IMR-90 (cell line): ENCODE measurements at regions not wholly inside any gene's neighbourhood (a gene's known extent, or its start where the extent isn't known, plus 50 kb on each side); places are given as distances from the start of the nearest gene placed in this dataset.
"Not testable (repeated sequence)": the region's sequence is repeated elsewhere in the genome, so short reads cannot be mapped to it uniquely, and the experiment has no call there.

ENCODE experiments used
- ATAC-seq: fragments of 200-7000 bp; cut with Tn5 transposase; 2 replicates; pipeline ENCODE4 v1.9.1; 2020; ENCODE audit warnings: low read depth, mild to moderate bottlenecking, moderate library complexity
- BruUV-seq: library from RNA; stranded (reverse); fragments of 400-500 nt; replicated peaks from 2 replicates; lab custom pipeline; 2021; lab: Mats Ljungman, UMichigan
- CTCF ChIA-PET: fragments of 300-600 bp; formaldehyde crosslinking; extraction: SDS; loops from one replicate; lab custom pipeline; 2021; ENCODE audit warnings: antibody characterized with exemption; lab: Yijun Ruan, JAX
- POLR2A ChIA-PET: fragments of 300-600 bp; sonication (Branson Sonifier 250); formaldehyde crosslinking; loops from one replicate; lab custom pipeline; 2022; ENCODE audit warnings: antibody characterized with exemption; ENCODE audit not compliant: unreplicated experiment; lab: Charles Lee
- DNase-seq: peaks from one replicate; pipeline ENCODE4 v3.0.0; 2013
- H2AFZ ChIP-seq: replicated peaks from 2 replicates; pipeline ENCODE3; 2013; ENCODE audit warnings: low read length, mild to moderate bottlenecking; ENCODE audit not compliant: poor library complexity
- H2AK5ac ChIP-seq: 2 replicates; pipeline ENCODE4 v1.6.1; 2013; ENCODE audit warnings: low read depth, low read length, inconsistent platforms
- H2AK9ac ChIP-seq: replicated peaks from 2 replicates; pipeline ENCODE3; 2013; ENCODE audit warnings: mild to moderate bottlenecking, low read depth, low read length, moderate library complexity; ENCODE audit not compliant: poor library complexity
- H2BK120ac ChIP-seq: 2 replicates; pipeline ENCODE4 v1.6.1; 2013; ENCODE audit warnings: low read depth, low read length, inconsistent platforms
- H2BK15ac ChIP-seq: 3 replicates; pipeline ENCODE4 v1.6.1; 2013; ENCODE audit warnings: low read depth, low read length, inconsistent platforms
- H2BK20ac ChIP-seq: 2 replicates; pipeline ENCODE4 v1.6.1; 2013; ENCODE audit warnings: low read depth, mild to moderate bottlenecking, inconsistent platforms, low read length, moderate library complexity
- H2BK5ac ChIP-seq: 2 replicates; pipeline ENCODE4 v1.6.1; 2013; ENCODE audit warnings: mild to moderate bottlenecking, low read depth, low read length, inconsistent platforms; ENCODE audit not compliant: poor library complexity, severe bottlenecking
- H3K14ac ChIP-seq: replicated peaks from 2 replicates; pipeline ENCODE4 v1.6.1; 2013; ENCODE audit warnings: low read depth, low read length, inconsistent platforms
- H3K18ac ChIP-seq: 2 replicates; pipeline ENCODE4 v1.6.1; 2013; ENCODE audit warnings: low read depth, low read length, control low read depth
- H3K23ac ChIP-seq: 2 replicates; pipeline ENCODE4 v1.6.1; 2013; ENCODE audit warnings: low read depth, low read length, inconsistent platforms
- H3K27ac ChIP-seq: 2 replicates; pipeline ENCODE4 v1.5.1; 2013; ENCODE audit warnings: mild to moderate bottlenecking, control low read depth, low read length; ENCODE audit not compliant: insufficient read depth
- H3K27me3 ChIP-seq: 2 replicates; pipeline ENCODE4 v1.6.1; 2013; ENCODE audit warnings: low read length; ENCODE audit not compliant: control insufficient read depth, insufficient read depth
- H3K36me3 ChIP-seq: 2 replicates; pipeline ENCODE4 v1.6.1; 2013; ENCODE audit warnings: low read length, mixed read lengths; ENCODE audit not compliant: control insufficient read depth, insufficient read depth
- H3K4ac ChIP-seq: 2 replicates; pipeline ENCODE4 v1.6.1; 2013; ENCODE audit warnings: low read depth, low read length, inconsistent platforms
- H3K4me1 ChIP-seq: 2 replicates; pipeline ENCODE4 v1.6.1; 2013; ENCODE audit warnings: low read length, mixed read lengths; ENCODE audit not compliant: control insufficient read depth, insufficient read depth
- H3K4me2 ChIP-seq: 2 replicates; pipeline ENCODE4 v1.6.1; 2013; ENCODE audit warnings: low read depth, mild to moderate bottlenecking, control low read depth, low read length, moderate library complexity
- H3K4me3 ChIP-seq: 2 replicates; pipeline ENCODE4 v1.5.1; 2013; ENCODE audit warnings: low read depth, mild to moderate bottlenecking, control low read depth, low read length, moderate library complexity; ENCODE audit not compliant: insufficient read depth
- H3K56ac ChIP-seq: 2 replicates; pipeline ENCODE4 v1.6.1; 2013; ENCODE audit warnings: low read length, inconsistent platforms; ENCODE audit not compliant: insufficient read depth; ENCODE audit errors: extremely low read depth
- H3K79me1 ChIP-seq, 2 experiments: 2 replicates each; pipeline ENCODE4 v1.6.1; 2013; ENCODE audit warnings: low read length in 2 of 2, inconsistent platforms in 1 of 2, low read depth in 1 of 2
- H3K9ac ChIP-seq: 2 replicates; pipeline ENCODE4 v1.6.1; 2013; ENCODE audit warnings: low read depth, low read length, control low read depth
- H3K9me1 ChIP-seq: 2 replicates; pipeline ENCODE4 v1.6.1; 2013; ENCODE audit warnings: low read length, inconsistent platforms; ENCODE audit not compliant: insufficient read depth
- H3K9me3 ChIP-seq: 2 replicates; pipeline ENCODE4 v1.6.1; 2013; ENCODE audit warnings: low read length; ENCODE audit not compliant: control insufficient read depth, insufficient read depth
- H4K20me1 ChIP-seq: 2 replicates; pipeline ENCODE4 v1.6.1; 2013; ENCODE audit warnings: low read length, inconsistent platforms; ENCODE audit not compliant: insufficient read depth
- H4K5ac ChIP-seq: 2 replicates; pipeline ENCODE4 v1.6.1; 2013; ENCODE audit warnings: mild to moderate bottlenecking, low read depth, low read length, control low read depth
- H4K8ac ChIP-seq, 2 experiments: 2 replicates each; pipeline ENCODE4 v1.6.1; 2013; ENCODE audit warnings: low read depth in 2 of 2, low read length in 2 of 2, control low read depth in 1 of 2, inconsistent platforms in 1 of 2
- H4K91ac ChIP-seq: 2 replicates; pipeline ENCODE4 v1.6.1; 2013; ENCODE audit warnings: low read depth, low read length, inconsistent platforms; ENCODE audit not compliant: insufficient read depth
- CEBPB ChIP-seq: IDR thresholded peaks from 2 replicates; pipeline ENCODE4 v1.6.1; 2012; ENCODE audit warnings: low read depth, low read length, improper control_type of control experiment
- RCOR1 ChIP-seq: IDR thresholded peaks from 2 replicates; pipeline ENCODE4 v1.6.1; 2012; ENCODE audit warnings: mild to moderate bottlenecking, low read length, improper control_type of control experiment; ENCODE audit not compliant: insufficient replicate concordance
- RFX5 ChIP-seq: IDR thresholded peaks from 2 replicates; pipeline ENCODE4 v1.8.0; 2012; ENCODE audit warnings: low read depth, mild to moderate bottlenecking, low read length, moderate library complexity
- WGBS, 2 experiments: methylation state at CpG; one replicate each; pipeline versions ENCODE4 v1.1.5 to v1.1.7; 2013; ENCODE audit warnings: missing lambda C conversion rate in 2 of 2; ENCODE audit not compliant: insufficient read length in 1 of 2; ENCODE audit errors: extremely low coverage in 2 of 2; 5-methylcytosine and 5-hydroxymethylcytosine counted together
- dilution Hi-C: fragments of 300-500 bp; cut with HindIII; formaldehyde crosslinking; loops from one replicate; pipeline ENCODE4 v1.14.3; 2018; ENCODE audit warnings: low sequenced_read_pairs; ENCODE audit not compliant: unreplicated experiment
- in situ Hi-C: fragments of 300-500 bp; cut with MboI; formaldehyde crosslinking; loops from 3 replicates; pipeline ENCODE4 v1.14.3; 2019; ENCODE audit warnings: low sequenced_read_pairs, inconsistent platforms, mixed read lengths
- intact Hi-C: fragments of 100-400 bp; cut with micrococcal nuclease; formaldehyde crosslinking; loops from 2 replicates; pipeline ENCODE4 v1.10.0; 2022

- no peak for TF ChIP-seq CEBPB
- no peak for TF ChIP-seq RFX5
- TF ChIP-seq RCOR1 = no peak
These were observed 282.8 kb downstream of the AHR start for GRCh38 chr7:17581301-17581700.

GRCh38 chr7:17582696-17583095 lies 284.2 kb downstream of the AHR start:
- H3K27me3 ChIP-seq, H4K8ac ChIP-seq, DNase-seq, H3K4me3 ChIP-seq, POLR2A ChIA-PET, H4K5ac ChIP-seq, dilution Hi-C loops, ATAC-seq, H3K9me3 ChIP-seq, H3K4me2 ChIP-seq, H2BK120ac ChIP-seq, in situ Hi-C loops, intact Hi-C loops, H3K9ac ChIP-seq, BruUV-seq, H2BK15ac ChIP-seq, H3K36me3 ChIP-seq, H3K18ac ChIP-seq, H2AFZ ChIP-seq, H3K27ac ChIP-seq, H2AK5ac ChIP-seq, H3K79me1 ChIP-seq, H3K56ac ChIP-seq, H3K23ac ChIP-seq, H4K20me1 ChIP-seq, H4K91ac ChIP-seq, H2BK5ac ChIP-seq, H3K4ac ChIP-seq, H3K4me1 ChIP-seq, H2AK9ac ChIP-seq, H2BK20ac ChIP-seq, H3K9me1 ChIP-seq, H3K14ac ChIP-seq: not testable (repeated sequence)
- no CpG with 5 or more reads among the region's 2 CpGs for WGBS, 2 experiments
- CTCF ChIA-PET = interaction anchor here (0.7 kb wide), 1 partner anchor 195 kb away, joined by 7 read pairs; no protein-coding TSS in a partner anchor

More at GRCh38 chr7:17581301-17581700, 282.8 kb downstream of the AHR start:
- no peak overlapping the region for H3K23ac ChIP-seq
- H3K9ac ChIP-seq = no peak overlapping the region
- H2BK5ac ChIP-seq = no peak overlapping the region
- H3K56ac ChIP-seq = no peak overlapping the region
- no peak overlapping the region for H3K4ac ChIP-seq
- H3K36me3 ChIP-seq = no peaks in the 10 kb centered on the region
- intact Hi-C loops = no loop called here
- H3K18ac ChIP-seq = no peak overlapping the region
- H2AK9ac ChIP-seq = no peak overlapping the region
- ATAC-seq (no peak), DNase-seq (no peak)
- ChIA-PET CTCF (no interaction called here), POLR2A (no interaction called here)
- H2AFZ ChIP-seq = no peak overlapping the region
- H4K8ac ChIP-seq = no peak overlapping the region
- no peak overlapping the region for H4K91ac ChIP-seq
- H3K9me1 ChIP-seq = no peaks in the 10 kb centered on the region; the same call in 1 of the 2 replicates
- H2BK15ac ChIP-seq = no peak overlapping the region
- H4K5ac ChIP-seq = no peak overlapping the region
- H2BK20ac ChIP-seq = no peak overlapping the region
- H3K4me1 ChIP-seq = peaks cover 2% of the 10 kb centered on the region
- no peak overlapping the region for H3K27ac ChIP-seq
- H3K79me1 ChIP-seq = no peaks in the 10 kb centered on the region
- H2BK120ac ChIP-seq = no peak overlapping the region
- H3K27me3 ChIP-seq = no peaks in the 10 kb centered on the region; the same call in 1 of the 2 replicates
- BruUV-seq = no TSS peak
- dilution Hi-C loops = no loop called here
- in situ Hi-C loops = no loop called here
- no peak overlapping the region for H2AK5ac ChIP-seq
- no CpG with 5 or more reads among the region's 1 CpG for WGBS, 2 experiments
- no peaks in the 10 kb centered on the region for H4K20me1 ChIP-seq
- H3K14ac ChIP-seq = no peak overlapping the region
- H3K4me3 ChIP-seq = no peak overlapping the region
- H3K4me2 ChIP-seq = no peak overlapping the region
- H3K9me3 ChIP-seq = peaks cover 10% of the 10 kb centered on the region
